HG03469 (cell line): ENCODE measurements at regions not wholly inside any gene's neighbourhood (a gene's known extent, or its start where the extent isn't known, plus 50 kb on each side); places are given as distances from the start of the nearest gene placed in this dataset.
"Not testable (repeated sequence)": the region's sequence is repeated elsewhere in the genome, so short reads cannot be mapped to it uniquely, and the experiment has no call there.

Experiments used
- ATAC-seq: cut with Tn5 transposase; IDR thresholded peaks from one replicate; pipeline ENCODE4 v1.9.1; 2021; ENCODE audit warnings: mild to moderate bottlenecking, moderate library complexity, moderate number of reproducible peaks; ENCODE audit not compliant: unreplicated experiment

DNA sequence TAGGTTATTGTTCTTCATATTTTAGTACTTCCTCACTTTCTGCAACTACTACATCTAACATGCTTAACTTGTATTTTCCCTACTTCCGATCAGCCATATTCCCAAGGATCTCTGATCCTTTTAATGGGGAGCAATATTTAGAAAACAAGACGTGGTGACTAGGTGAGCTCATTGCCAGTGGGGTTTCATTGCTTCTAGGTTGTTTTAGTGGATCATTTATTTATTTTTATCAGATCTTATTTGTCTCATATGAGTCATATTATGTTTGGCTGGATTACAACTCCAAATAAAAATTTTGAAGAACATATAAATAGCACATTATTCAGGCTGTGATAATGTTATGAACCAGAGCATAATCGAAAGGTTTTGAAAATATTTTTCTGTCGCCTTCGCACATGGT is 480.9 kb upstream of the TMEFF2 start:
- no peak for ATAC-seq

DNA sequence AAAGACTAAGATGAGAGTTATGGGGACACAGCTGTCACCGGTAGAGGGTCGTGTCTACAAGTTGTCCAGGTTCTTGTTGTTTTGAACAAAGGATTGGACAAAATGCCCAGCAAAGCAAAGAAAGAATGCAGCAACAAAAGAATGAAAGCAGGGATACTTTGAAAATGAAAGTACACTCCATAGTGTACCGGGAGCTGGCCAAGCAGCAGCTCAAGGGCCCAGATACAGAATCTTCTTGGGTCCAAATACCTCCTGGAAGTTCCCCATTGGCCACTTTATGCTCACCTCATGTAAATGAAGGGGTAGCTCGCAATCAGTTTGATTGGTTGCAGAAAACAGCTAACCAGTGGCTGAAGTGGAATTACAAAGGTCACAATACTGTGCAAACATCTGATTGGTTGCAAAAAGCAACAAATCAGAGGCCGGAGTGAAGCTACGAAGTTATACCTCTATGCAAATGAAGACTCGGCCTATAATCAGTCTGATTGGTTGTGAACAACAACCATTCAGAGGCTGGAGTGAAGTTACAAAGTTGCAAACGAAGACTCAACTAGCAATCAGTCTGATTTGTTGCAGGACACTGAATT is 474.9 kb upstream of the TMEFF2 start:
- ATAC-seq = no peak

DNA sequence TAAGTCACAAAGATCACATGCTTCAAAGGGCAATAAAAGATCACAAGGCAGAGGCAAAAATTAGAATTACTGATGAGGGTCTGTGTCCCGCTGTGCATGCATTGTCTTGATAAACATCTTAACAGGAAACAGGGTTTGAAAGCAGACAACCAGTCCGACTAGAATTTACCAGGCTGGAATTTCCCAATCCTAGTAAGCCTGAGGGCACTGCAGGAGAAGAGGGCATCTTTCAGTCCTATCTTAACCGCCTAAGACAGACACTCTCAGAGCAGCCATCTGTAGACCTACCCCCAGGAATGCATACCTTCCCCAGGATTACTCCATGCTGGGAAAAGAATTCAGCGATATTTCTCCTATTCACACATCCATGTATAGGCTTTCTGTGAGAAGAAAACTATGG is 465.8 kb upstream of the TMEFF2 start:
- not testable (repeated sequence) for ATAC-seq

DNA sequence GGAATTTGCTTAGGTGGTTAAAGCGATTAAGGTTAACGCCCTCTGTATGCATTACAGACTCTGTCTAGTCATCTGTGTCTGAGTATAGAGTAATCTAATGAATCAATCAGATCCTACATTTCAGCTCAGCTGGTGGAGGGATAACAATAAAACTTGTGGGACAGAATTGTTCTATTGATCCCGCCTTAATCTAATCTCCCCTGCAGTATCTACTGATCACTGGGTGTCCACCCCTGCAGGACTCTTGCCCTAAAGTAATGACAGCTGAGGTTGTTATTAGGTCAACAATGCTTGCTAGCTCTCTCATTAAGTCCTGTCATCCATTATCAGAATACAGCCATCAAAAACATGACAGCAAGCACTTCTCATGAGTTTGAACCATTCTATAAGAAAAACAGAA is 462.6 kb upstream of the TMEFF2 start:
- no peak for ATAC-seq

DNA sequence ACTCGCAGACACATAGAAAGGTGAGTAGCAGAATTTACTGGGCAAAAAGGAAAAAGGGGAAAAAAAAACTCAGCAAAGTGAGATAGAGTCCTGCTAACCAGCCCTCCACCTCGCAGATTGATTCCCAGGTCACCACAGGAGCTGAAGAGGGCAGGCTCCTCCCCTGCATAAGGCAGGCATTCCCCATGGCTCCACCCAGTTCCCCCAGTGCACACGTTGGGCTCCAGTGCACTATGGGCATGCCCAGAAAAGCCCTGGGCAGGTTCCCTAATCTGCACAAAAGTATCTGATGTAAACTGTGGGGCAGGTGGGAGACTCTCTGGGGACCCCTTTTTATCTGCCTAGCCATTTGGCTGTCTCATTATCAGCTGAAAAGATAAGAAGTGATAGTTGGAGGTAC is 461.2 kb upstream of the TMEFF2 start:
- ATAC-seq = no peak

DNA sequence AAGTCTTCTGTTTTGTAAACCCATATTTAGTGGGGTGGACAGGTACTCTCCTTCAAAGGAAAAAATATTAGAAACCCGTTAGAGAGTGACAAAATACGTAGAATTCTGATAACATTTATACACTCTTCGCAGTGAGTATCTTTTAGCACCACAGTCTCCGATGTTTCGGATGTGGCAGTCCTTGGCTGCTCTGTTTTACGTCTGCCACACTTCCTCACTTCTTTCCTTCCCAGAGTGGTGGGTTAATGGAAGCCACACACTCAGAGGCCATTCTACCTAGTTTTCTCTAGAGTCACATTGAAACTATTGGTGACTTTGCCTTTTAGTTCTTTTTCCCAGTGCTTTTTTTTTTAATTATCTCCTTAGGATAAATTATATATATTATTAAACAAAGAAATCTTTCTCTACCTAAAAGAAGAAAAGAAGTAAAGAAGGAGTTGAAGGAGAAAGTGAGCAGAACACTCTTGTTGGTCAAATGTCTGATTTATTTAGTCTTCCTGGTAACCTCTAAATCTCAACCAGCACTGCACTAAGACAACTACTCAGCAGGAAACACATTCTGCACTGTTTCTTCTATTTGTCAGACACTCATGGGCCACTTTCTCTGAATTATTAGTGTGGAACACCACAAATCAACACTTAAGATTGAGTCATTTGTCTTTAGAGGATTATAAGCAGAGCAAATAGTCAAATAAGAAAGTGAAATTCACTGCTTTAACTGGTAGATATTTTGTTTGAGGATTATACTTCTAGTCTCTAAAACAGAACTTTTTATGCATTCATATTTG is 451.3 kb upstream of the TMEFF2 start:
- ATAC-seq = no peak

DNA sequence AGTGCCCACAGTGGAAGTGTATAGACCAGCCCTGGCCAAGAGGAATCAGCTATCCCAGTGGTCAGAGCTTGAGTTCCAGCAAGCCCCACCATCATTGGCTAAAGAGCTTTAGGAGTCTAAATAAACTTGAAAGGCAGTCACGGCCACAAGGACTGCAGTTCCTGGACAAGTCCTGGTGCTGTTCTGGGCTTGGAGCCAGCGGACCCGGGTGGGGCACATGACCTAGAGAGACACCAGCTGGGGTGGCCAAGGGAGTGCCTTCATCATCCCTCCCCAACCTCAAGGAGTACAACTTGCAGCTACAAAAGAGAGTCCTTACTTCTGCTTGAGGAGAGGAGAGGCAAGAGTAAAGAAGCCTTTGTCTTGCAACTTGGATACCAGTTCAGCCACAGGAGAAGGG is 439.8 kb upstream of the TMEFF2 start:
- ATAC-seq = no peak

DNA sequence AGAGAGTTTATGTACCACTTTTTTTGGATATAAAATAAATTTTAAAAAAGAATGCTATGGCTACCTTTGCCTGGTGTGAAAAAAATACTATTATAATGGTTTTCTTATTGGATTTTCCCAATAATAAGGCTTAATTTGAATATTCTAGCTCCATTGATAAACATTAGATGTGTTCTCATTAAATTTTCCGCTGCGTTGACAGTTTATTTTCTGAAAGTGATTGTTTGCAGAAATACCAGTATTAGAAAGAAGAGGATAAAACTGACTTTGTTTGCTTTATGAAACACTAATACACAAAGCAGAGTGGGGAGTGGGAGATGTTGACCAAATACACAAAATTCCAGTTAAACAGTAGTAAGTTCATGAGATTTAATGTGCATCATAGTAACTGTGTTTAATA is 433.3 kb upstream of the TMEFF2 start:
- no peak for ATAC-seq

DNA sequence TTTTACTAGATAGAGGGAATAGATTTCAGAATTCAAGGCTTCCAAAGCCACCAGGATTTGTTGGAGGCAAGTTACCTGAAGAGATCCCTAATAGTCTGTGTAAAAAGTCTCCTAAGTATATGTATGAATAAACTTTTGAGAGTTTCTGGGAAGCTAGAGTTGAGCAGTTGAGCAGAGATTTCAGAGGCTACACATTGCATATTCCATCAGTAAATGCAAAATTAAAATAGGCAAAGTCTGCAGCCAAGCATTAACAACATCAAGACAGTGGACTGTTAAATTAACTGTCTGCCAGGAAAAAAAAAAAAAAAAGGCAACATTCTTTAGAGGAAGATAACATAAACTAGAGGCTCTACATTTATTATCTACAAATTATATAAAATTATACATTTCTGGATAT is 420.4 kb upstream of the TMEFF2 start:
- ATAC-seq = no peak

DNA sequence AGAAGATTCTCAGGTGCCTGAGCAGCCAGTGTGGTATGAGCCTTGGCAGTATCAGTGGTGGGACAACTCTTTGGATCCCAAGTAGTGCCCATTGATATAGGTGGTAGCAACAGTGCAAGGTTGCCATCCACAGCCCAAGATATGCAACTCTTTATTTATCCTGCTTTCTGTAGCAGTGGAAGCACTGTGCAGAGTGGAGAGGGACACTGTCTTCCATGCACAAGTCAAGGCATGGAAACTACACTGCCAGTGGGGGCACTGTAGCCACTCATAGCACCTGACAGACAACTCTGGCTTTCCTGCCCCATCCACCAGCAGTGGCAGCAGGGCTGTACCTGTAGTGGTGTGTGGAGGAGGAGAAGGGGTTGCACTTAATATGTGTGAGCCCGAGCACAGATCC is 409.6 kb upstream of the TMEFF2 start:
- no peak for ATAC-seq

DNA sequence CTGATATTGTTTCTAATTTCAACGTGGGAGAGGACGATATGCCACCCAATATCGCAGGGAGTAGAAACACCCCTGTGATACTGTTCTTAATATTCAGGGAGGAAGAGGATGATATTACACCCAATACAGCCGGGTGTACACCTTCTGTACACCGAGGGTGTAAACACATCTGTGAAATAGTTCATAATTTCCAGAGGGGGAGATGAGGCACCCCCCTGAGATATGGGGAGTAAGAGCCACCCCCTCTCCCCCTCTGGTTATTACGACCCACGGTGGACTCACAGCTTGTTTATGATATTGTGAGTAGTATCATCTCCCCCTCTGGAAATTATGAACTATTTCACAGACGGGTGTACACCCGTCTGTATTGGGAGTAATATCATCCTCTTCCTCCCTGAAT is 403.9 kb upstream of the TMEFF2 start:
- ATAC-seq = not testable (repeated sequence)

DNA sequence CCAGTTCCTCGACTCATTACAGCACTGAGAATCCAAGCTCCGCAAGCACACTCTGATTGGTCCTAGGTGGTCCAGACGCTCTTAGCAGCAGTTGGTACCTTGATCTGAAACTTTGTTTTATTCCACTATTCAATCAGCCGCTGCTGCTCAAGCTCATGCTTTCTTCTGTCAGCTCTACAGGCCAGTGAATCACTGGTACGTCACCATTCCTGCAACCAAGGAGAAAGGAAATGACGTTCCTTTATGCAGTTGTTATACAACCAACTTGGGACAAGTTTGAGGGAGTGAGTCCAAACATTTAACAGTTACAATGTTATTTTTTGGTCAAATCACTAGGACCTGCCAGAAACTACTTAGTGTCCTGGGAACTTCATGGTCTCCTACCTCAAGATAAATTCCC is 398.8 kb upstream of the TMEFF2 start:
- ATAC-seq = no peak

DNA sequence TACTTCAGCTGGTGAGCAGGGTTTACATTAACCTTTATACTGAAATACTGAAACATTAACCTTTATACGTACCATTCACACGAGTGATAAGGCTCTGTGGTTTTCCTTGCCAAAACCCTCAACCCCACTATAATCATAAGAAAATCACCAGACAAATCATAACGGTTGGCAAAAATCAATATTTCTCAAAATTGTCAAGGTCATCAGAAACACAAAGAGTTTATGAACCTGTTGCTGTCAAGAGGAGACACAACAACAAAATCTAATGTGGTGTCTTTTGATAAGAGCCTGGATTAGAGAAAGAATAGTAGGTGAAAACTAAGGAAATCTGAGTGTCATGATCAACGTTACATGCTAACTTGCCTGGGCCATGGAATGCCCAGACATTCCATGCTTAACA is 396.9 kb upstream of the TMEFF2 start:
- ATAC-seq = no peak

DNA sequence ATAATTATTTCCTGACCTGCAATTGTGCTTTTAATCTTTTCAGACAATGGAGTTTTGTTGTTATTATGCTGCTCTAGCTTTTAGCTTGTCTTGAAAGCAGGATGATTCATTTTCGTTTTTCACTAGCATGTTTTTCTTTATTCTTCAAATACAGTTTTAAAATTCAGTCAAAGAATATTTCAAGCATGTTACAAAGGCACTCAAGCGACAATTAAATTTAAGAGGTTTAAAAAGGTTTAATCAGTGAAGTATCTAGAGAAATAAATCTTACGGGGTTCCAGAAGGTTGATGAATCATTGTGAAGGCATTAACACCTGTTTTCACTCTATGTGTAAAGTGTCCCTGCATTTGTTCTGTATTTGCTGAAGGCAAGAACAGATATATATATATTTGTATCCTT is 390.7 kb upstream of the TMEFF2 start:
- ATAC-seq = no peak

DNA sequence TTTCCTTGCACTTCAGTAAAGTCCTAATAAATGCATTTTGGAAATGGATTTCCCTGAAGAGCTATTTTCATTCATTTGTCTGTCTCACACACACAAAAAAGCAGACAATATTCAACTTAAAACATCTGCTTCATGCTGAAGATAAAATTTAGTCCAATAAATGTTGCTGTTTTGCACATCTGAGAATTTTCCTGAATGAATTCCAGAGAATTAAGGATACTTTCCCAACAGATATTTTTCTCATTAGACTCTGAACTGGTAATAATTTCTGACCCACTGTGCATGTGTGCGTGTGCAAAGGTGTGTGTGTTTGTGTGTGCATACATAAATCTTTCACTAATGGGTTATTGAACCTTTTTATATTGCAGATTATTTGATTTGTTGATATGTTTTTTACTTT is 390.2 kb upstream of the TMEFF2 start:
- ATAC-seq = no peak

DNA sequence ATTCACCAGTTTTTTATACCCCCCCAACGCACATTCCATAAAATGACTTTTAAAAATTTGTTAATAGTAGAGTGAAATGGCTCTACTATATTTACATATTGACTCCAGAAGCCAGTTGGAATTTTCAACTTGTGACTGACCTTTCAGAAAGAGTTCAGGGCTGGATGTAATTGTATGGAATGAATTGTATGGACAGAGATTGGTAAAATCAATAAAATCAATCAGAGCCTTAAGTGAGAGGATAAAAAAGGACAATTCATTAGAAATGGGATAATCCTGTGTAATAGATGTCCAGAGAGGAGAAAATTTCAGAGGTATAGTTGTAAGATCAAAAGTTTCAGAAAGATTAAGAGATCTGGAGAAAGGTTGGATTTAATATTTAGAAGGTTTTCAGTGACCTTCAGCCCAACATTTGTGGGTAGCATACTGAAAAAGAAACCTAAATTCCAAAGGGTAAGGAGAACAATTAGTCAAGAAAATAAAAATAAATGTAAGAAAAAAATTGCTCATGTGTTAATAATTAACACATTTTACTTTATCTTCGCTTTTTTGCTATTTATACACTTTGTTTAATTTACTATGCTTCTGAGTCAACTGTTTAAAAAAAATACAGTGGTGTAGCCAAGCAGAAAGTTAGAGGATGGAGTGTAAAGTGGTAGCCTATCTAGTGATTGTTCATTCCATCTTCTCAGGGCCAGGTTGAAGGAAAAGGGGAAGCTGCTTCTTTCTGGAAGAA is 385.4 kb upstream of the TMEFF2 start:
- ATAC-seq = no peak

DNA sequence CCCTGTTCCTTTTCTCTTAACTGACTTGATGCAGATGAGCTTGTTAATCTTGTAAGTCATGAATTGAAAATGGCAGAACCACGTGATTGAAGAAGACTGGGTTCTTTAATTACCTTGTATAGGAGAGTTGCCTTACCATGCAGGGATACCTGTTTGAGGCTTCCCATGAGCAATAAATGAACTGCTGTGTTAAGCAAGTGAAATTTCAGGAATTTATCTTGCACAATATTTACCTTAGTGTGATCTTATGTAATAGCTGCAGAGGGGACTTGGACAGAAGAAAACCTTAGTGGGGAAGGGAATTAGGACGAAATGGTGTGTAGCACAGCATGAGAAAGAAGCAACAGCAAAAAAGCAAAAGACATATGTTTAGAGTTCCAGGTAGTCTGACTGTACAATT is 384.0 kb upstream of the TMEFF2 start:
- no peak for ATAC-seq

DNA sequence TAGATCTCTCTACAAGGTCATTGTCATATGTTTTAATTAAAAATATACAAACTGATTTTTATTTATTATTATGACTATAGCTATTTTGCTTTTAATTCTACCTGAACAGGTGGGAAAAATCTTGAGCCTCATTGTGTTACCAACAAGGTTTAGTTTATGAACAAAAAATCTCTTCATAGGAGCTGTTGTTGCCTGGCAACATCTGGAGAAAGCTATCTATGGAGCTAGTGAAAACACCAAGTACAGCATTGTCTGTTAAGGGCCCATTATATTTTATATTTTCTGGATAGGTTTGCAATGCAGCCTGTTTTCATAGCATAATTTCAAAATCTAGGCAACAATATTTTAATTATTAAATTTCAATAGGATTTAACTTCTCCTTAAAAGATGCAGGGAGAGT is 383.0 kb upstream of the TMEFF2 start:
- ATAC-seq = no peak

DNA sequence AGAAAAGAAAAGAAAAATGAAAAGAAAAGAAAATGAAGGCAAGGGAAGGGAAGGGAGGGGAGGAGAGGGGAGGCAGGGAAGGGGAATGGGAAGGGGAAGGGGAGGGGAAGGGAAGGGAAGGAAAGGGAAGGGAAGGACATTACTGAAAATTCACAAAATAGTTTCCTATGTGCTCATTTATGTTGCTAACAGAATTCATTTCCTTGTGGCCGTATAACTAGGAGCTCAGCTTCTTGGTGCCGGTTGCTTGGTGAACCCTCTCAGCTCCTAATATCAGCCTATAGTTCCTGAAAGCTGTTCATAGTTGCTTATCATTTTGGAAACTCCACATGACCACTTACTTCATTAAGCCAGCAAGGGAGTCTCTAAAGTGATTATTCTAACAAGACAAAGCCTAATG is 379.8 kb upstream of the TMEFF2 start:
- no peak for ATAC-seq

DNA sequence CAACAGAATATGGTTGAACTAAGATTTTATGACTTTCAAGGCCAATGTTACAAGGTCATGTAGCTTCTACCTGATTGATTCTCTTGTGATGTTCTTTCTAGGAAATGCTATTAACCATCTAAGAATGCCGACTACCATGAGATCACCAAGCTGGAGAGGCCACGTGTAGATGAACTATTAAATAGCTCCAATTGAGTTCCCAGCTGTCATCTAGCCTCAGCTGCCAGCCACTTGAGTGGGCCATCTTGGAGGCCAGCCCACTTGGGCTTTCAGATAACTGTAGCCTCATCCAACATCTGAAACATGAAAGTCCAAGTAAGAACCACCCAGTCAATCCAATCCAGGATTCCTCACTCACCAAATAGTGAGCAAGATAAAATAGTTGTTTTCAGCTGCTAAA is 376.9 kb upstream of the TMEFF2 start:
- ATAC-seq = no peak

DNA sequence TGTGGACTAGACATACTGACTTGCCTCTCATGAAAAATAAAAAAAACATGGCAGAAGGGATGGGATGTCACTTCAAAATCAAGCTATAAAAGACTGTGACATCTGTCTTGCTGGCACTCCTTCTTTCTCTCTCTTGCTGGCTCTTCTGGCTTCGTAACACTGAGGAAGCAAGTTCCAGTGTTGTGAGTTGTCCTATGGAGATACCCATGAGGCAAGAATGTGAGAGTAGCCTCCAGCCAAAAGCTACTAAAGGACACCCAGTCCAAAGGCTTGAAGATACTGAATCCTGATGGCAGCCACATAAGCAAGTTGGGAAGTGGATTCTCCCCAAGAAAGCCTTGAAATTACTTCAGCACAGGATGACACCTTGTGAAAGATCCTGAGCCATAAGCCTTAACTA is 376.1 kb upstream of the TMEFF2 start:
- no peak for ATAC-seq

DNA sequence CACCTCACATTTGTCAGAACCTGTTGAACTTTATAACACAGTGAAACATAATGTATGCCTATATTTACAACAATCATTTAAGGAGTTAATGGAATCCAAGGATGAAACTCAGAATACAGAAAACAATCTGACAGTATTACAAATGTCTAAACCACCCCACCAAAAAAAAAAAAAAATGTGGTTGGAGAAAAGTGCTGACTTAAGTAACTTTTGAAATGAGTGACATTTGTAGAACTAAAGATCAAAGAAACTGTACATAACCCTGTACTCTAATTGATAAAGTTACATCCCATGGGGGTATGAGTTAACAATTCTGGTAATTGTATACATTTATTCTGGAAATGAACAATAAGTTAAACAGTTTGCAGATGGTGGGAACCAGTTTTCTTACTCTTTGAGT is 372.1 kb upstream of the TMEFF2 start:
- no peak for ATAC-seq
